HL-60 (cell line): ENCODE measurements at regions not wholly inside any gene's neighbourhood (a gene's known extent, or its start where the extent isn't known, plus 50 kb on each side); places are given as distances from the start of the nearest gene placed in this dataset.
"Not testable (repeated sequence)": the region's sequence is repeated elsewhere in the genome, so short reads cannot be mapped to it uniquely, and the experiment has no call there.

Experiments used
- DNase-seq, 2 experiments: peaks; one replicate each; pipeline ENCODE4 v3.0.0-alpha.2; 2010 to 2020; ENCODE audit warnings: low read depth in 1 of 2, low spot score in 1 of 2
- H3K27ac ChIP-seq: fragments of 250-450 bp; sonication (Bioruptor Pico); replicated peaks from 2 replicates; pipeline ENCODE4 v1.5.1; 2020; ENCODE audit warnings: mild to moderate bottlenecking, moderate library complexity
- H3K27me3 ChIP-seq: fragments of 250-450 bp; sonication (Bioruptor Pico); 2 replicates; pipeline ENCODE4 v1.5.1; 2021; ENCODE audit warnings: mild to moderate bottlenecking, moderate library complexity; ENCODE audit not compliant: insufficient read depth, poor library complexity, severe bottlenecking
- H3K4me3 ChIP-seq: replicated peaks from 2 replicates; pipeline ENCODE4 v1.5.1; 2011; ENCODE audit warnings: mild to moderate bottlenecking, control low read depth, low read length; ENCODE audit not compliant: insufficient read depth
- CTCF ChIP-seq: IDR thresholded peaks from one replicate; pipeline ENCODE4 v1.5.1; 2011; ENCODE audit warnings: low read length, control low read depth, inconsistent platforms; ENCODE audit not compliant: insufficient read depth
- GABPA ChIP-seq: IDR thresholded peaks from 2 replicates; pipeline ENCODE4 v1.6.1; 2012; ENCODE audit warnings: low read depth
- POLR2AphosphoS5 ChIP-seq: IDR thresholded peaks from 2 replicates; pipeline ENCODE4 v1.6.1; 2012; ENCODE audit warnings: low read depth
- SPI1 ChIP-seq: IDR thresholded peaks from 2 replicates; pipeline ENCODE4 v1.6.1; 2012; ENCODE audit warnings: low read depth, mild to moderate bottlenecking, borderline replicate concordance
- TF ChIP-seq, protein P1 (sequence below): IDR thresholded peaks from 2 replicates; pipeline ENCODE4 v1.6.1; 2012; ENCODE audit warnings: low read depth; ENCODE audit not compliant: insufficient replicate concordance

DNA sequence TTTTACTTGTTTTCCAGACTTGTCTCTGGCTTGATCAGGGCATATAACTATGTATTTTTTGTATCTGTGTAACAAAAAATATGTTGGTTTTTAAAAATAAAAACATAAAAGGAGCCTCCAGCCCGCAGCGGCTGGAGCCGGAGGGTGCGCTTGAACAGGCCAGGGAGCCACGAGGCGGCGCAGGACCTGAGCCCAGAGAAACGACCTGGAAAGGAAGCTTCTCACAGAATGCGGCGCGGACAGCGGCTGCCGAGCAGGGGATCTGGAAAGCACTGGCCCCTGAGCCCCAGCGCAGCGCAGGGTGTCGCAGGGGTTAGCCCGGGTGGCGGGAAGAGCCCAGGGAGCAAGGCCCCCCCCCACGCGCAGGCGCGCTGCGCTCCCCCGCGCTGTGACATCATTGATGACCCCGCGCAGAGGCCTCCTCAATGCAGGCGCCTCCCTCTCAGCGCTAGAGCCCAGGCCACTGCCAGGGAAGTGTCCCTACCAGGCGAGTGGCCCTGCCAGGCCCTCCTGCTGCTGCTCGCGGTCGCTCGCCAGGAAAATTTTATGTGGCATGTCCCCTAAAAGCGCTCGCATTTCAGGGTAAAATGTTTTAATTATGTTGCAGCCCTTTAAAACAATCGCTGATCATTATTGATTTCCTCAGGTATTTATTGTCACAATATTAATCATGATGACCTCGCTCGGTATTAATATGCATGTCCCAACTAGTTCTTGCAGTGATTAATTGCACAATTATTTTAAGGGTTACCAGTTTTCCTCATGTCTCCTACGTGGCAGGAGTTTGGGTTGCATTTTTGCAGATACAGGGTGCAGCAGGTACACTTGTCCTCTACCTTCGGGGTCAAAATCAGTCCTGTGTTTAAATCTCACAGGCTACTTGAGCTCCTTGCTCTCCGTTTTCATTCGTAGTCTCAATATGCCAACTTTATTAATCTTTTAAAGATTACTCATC, 134.2 kb downstream of the USP22 start:
- H3K4me3 ChIP-seq = peak overlapping the region; percentile 39
- peak overlapping the region; percentile 42; the same call in 1 of the 2 replicates for H3K27ac ChIP-seq
- H3K27me3 ChIP-seq = no peaks in the 10 kb centered on the region
- TF ChIP-seq CTCF = peak; percentile 6
- no peak for TF ChIP-seq GABPA
- TF ChIP-seq, protein P1, sequence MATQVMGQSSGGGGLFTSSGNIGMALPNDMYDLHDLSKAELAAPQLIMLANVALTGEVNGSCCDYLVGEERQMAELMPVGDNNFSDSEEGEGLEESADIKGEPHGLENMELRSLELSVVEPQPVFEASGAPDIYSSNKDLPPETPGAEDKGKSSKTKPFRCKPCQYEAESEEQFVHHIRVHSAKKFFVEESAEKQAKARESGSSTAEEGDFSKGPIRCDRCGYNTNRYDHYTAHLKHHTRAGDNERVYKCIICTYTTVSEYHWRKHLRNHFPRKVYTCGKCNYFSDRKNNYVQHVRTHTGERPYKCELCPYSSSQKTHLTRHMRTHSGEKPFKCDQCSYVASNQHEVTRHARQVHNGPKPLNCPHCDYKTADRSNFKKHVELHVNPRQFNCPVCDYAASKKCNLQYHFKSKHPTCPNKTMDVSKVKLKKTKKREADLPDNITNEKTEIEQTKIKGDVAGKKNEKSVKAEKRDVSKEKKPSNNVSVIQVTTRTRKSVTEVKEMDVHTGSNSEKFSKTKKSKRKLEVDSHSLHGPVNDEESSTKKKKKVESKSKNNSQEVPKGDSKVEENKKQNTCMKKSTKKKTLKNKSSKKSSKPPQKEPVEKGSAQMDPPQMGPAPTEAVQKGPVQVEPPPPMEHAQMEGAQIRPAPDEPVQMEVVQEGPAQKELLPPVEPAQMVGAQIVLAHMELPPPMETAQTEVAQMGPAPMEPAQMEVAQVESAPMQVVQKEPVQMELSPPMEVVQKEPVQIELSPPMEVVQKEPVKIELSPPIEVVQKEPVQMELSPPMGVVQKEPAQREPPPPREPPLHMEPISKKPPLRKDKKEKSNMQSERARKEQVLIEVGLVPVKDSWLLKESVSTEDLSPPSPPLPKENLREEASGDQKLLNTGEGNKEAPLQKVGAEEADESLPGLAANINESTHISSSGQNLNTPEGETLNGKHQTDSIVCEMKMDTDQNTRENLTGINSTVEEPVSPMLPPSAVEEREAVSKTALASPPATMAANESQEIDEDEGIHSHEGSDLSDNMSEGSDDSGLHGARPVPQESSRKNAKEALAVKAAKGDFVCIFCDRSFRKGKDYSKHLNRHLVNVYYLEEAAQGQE = no peak
- DNase-seq = peak; percentile 50 to 64

- no peak for TF ChIP-seq SPI1
- TF ChIP-seq, protein P1 = no peak
- TF ChIP-seq GABPA = no peak
- TF ChIP-seq CTCF = no peak
- no peak for TF ChIP-seq POLR2AphosphoS5
Measured at GRCh38 chr17:20914658-20915057, 128.2 kb downstream of the USP22 start.

GRCh38 chr17:20916383-20916782, 126.4 kb downstream of the USP22 start:
- H3K4me3 ChIP-seq = no peak overlapping the region
- TF ChIP-seq POLR2AphosphoS5 (no peak), CTCF (no peak), SPI1 (no peak), GABPA (no peak)
- TF ChIP-seq, protein P1 = no peak
- peaks cover 9% of the 10 kb centered on the region for H3K27me3 ChIP-seq
- no peak for DNase-seq
- no peak overlapping the region for H3K27ac ChIP-seq

More at GRCh38 chr17:20914658-20915057, 128.2 kb downstream of the USP22 start:
- Histone ChIP-seq H3K27ac (no peak overlapping the region), H3K27me3 (peaks cover 3% of the 10 kb centered on the region), H3K4me3 (no peak overlapping the region)
- no peak for DNase-seq

DNA sequence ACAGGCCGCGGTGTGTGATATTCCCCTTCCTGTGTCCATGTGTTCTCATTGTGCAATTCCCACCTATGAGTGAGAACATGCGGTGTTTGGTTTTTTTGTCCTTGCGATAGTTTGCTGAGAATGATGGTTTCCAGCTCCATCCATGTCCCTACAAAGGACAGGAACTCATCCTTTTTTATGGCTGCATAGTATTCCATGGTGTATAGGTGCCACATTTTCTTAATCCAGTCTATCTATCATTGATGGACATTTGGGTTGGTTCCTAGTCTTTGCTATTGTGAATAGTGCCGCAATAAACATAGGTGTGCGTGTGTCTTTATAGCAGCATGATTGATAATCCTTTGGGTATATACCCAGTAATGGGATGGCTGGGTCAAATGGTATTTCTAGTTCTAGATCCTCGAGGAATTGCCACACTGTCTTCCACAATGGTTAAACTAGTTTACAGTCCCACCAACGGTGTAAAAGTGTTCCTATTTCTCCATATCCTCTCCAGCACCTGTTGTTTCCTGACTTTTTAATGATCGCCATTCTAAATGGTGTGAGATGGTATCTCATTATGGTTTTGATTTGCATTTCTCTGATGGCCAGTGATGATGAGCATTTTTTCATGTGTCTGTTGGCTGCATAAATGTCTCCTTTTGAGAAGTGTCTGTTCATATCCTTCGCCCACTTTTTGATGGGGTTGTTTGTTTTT, 125.1 kb downstream of the USP22 start:
- not testable (repeated sequence) for H3K4me3 ChIP-seq, DNase-seq

More for the DNA sequence above, 125.1 kb downstream of the USP22 start:
- not testable (repeated sequence) for H3K27me3 ChIP-seq, H3K27ac ChIP-seq
